Inflammatory macrophage treated with lipopolysaccharide for 4 hours (primary cell): ENCODE measurements at regions not wholly inside any gene's neighbourhood (a gene's known extent, or its start where the extent isn't known, plus 50 kb on each side); places are given as distances from the start of the nearest gene placed in this dataset.
"Not testable (repeated sequence)": the region's sequence is repeated elsewhere in the genome, so short reads cannot be mapped to it uniquely, and the experiment has no call there.

ENCODE experiments used
- DNase-seq: peaks from one replicate; pipeline ENCODE4 v3.0.0-alpha.2; 2020

- no peak for DNase-seq
Observed at GRCh38 chr4:156298230-156298629, 344.6 kb upstream of the CTSO start.

- DNase-seq: no peak
Observed at GRCh38 chr4:156295676-156296195, 342.1 kb upstream of the CTSO start.

DNA sequence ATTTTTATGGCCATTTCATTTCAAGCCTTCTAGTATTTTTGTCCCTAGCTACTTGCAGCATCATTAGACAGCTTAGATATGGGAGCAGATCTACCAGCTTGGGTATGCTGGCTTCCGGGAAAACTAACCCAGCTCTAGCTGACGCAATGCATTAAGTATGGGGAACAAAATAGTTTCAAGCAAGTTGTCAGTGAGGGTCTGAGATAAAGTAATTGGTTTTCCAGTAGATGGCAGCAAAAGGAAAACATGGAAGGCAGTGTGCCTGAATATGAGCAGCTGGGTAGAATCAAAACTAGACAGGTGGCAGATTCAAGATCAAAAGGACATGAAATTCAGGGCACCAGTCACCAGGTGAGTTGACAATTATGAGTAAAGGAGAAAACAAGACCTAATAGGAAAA lies 340.9 kb upstream of the CTSO start:
- DNase-seq: peak; percentile 34

DNA sequence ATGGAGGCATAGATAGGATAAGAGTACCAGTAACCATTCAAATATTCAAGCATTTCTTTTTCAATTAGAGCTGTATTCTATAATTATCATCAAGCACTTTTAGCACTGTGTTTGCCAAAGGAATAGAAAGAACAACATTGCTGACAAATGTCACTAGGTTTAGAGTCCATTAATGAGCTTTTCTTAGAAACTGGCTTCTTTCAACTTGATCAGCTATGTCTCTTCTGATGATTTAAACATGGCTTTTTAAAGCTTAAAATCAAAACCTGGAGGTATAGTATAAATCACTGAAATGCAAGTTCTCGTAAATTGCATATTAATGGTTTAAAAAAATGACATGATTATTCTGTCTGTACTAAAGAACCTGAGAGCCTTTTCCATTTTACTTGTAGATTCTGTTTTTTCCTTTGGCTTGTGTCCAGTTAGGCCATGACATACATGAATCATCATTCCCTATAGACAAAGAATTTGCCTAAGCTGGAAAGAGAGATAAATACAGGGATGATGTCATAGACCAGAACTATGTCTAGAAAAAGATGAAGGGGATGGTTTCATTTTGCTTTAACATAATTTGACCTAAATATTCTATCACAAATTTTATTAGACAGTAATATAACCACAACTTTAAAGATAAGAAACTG lies 340.1 kb upstream of the CTSO start:
- peak; percentile 38 for DNase-seq

- DNase-seq: no peak
Observed at GRCh38 chr4:156291317-156291716, 337.7 kb upstream of the CTSO start.

DNA sequence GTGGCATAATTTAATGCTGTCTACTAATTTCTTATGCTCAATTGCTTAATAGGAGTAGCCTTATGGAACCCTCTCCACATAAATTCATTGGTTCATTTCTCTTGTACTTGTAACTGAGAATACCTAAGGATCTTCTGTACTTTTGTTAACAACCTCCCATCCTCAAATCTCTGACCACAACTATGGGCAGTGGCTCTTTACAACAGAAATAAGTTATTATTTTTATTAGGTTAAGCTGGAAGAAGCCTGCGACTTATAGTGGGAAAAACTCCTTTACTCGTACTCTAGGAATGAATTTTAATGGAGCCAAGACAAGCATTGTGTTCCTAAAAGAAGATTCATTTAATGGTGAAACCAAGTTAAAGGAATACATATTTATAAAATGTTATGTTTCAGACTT lies 337.1 kb upstream of the CTSO start:
- no peak for DNase-seq

- DNase-seq: not testable (repeated sequence)
Observed at GRCh38 chr4:156290026-156290425, 336.4 kb upstream of the CTSO start.

GRCh38 chr4:156280686-156281085 lies 327.0 kb upstream of the CTSO start:
- DNase-seq: no peak

DNA sequence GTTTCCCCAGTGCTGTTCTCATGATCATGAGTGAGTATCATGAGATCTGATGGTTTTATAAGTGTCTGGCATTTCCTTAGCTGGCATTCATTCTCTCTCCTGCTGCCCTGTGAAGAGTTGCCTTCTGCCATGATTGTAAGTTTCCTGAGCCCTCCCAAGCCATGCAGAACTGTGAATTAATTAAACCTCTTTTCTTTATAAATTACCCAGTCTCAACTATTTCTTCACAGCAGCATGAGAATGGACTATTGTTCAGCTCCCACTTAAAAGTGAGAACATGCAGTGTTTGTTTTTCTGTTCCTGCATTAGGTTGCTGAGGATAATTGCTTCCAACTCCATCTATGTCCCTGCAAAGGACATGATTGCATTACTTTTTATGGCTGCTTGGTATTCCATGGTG lies 311.7 kb upstream of the CTSO start:
- no peak for DNase-seq

DNA sequence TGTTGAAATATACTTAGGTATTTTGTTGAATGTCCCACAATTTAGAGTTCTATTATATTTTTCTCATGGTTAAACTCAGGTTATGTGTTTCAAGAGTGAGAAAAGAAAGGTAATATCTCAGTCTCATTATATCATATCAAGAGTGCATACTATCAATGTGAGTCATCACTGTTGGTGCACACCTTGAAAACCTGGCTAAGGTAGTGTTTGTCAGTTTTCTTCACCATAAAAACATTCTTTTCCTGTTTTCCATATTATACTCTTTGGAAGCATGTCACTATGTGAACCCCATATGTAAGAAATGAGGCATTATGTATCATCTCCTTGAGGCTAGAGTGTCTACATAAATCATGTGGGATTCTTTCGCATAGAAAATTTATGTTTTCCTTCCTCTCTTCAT lies 307.6 kb upstream of the CTSO start:
- DNase-seq: no peak

GRCh38 chr4:156255230-156256007 lies 301.8 kb upstream of the CTSO start:
- no peak for DNase-seq

- DNase-seq: no peak
Observed at GRCh38 chr4:156252358-156252921, 298.8 kb upstream of the CTSO start.

DNA sequence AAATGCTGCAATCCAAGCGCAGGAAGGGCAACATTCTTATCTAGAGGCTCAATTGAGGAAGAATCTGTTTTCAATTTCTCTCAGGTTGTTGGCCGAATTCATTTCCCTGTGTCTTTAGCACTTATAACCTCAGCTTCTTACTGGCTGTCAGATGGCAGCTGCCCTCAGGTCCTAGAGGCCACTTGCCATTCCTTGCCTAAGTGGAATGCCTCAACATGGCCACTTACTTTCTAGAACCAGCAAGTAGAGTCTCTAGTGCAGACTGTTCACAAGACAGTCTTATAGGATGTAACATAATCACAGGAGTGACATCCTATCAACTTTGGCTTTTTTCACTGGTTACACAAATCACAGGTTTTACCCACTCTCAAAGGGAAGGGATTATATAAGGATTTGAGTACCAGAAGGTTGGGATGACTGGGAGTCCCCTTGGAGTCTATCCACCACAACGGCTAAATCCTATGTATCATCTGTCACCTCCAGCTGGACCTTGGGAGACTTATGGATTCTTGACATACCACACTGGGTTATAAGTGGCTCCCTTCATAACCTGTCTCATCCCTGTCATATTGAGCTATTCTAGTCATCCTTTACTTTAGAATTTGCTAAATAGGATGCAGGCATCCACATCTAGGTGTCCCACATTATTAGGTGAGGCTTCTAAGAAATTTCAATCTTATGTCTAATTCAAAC lies 297.9 kb upstream of the CTSO start:
- no peak for DNase-seq

DNA sequence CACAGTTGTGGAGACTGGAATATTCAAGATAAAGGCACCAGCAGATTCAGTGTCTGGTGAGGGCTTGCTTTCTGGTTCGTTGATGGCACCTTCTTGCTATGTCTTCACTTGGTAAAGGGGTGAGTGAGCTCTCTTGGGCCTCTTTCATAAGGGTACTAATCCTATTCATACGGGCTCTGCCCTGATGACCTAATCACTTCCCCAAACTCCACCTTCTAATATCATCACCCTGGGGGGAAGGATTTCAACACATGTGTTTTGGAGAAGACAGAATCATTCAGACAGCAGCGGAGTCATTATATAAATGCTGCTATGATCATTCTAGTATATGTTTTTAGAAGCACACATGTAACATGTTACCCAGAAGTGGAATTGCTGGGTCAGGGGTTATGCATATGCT lies 295.3 kb upstream of the CTSO start:
- peak; percentile 55 for DNase-seq

DNA sequence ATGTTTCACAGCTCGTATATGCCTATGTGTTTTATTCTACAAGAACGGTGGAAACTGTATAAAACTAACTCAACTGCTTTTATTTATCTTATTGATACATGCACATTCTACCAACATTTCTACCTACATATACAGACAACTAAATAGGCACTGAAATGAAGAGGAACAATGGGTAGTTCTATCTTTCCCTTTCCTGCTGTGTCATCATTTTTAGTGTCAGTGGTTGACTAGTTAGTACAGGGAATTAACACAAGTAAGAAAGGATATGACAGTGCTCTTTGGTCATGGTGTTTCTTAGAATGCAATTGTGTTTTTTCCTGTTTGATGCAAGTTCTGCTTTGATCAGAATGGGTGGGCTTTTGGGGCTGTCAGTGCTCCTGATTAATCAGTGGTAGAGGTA lies 293.8 kb upstream of the CTSO start:
- peak; percentile 30 for DNase-seq

GRCh38 chr4:156243015-156243414 lies 289.3 kb upstream of the CTSO start:
- DNase-seq: no peak

- DNase-seq: no peak
Observed at GRCh38 chr4:156242390-156242789, 288.7 kb upstream of the CTSO start.

- no peak for DNase-seq
Observed at GRCh38 chr4:156241896-156242295, 288.2 kb upstream of the CTSO start.

DNA sequence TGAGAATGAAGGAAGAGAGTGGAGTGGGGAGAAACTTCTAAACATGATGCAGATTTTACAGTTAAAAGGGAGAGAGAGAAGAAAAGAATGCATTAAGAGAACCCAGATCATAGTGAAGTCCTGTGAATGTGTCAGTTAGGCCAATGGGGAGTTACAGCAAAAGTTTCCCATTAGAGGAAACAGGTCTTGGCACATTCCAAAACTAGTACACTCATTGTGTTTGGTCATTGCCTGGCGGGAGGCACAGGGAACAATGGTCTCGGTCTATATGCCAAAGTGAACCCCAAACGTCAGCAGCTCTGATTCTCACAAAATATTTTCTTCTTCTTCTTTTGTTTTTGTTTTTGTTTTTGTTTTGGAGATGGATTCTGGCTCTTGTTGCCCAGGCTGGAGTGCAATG lies 284.5 kb upstream of the CTSO start:
- DNase-seq: no peak

DNA sequence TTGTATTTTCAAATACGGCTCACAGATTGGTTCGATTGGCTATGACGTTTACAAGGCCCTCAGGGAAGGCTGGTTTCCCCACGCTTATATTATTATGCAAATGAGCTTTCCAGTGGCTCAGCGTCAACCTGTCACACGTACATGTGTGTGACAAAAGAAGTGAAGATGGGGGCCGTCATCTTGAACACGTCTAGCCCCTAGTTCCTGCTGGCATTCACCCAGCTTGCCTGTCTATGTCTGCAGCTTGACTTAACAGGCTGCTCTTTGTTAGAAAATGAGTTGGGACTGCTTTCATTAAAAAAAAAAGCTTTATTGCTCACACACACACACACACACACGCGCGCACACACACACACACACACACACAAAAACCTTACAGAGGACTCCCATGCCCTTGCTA lies 283.6 kb upstream of the CTSO start:
- DNase-seq: no peak

DNA sequence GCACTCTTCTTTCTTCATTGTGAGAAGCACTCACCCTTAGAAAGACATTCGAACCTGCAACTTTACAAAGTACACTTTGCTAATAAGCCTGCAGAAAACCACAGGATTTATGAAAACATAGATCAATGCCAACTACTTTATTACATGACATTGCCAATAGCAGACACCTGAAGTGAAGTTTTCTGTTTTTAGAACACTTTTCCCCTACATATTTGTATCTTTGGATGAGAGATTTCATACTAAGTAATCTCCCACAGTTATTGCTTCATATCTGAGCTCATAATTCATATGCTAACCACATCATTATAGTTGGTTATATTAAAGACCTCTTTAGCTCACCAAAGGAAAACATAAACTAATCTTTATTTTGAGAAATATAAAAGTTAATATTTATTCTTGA lies 276.5 kb upstream of the CTSO start:
- no peak for DNase-seq

DNA sequence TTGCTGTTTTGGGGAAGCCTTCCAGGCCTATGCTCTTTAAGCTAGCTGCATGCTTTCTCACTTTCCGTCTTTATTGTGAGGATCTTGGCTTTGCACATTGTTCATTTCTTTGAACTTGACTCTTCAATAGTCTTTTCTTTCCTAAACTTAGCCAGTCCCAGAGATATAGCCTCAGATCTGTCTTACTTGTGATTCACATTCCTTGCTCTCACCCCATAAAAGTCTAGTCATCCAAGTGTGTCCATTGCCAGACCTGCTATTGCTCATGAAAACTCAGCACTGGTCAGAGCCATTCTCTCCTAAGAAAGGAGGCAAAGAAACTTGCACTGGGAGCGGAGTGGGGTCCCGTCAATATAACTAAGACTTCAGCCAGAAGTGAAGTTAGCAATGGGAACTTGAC lies 275.0 kb upstream of the CTSO start:
- no peak for DNase-seq

- DNase-seq: no peak
Observed at GRCh38 chr4:156227321-156227720, 273.7 kb upstream of the CTSO start.

GRCh38 chr4:156223985-156224384 lies 270.3 kb upstream of the CTSO start:
- no peak for DNase-seq
